Renal cortical epithelial cell (primary cell): ENCODE measurements at regions not wholly inside any gene's neighbourhood (a gene's known extent, or its start where the extent isn't known, plus 50 kb on each side); places are given as distances from the start of the nearest gene placed in this dataset.
"Not testable (repeated sequence)": the region's sequence is repeated elsewhere in the genome, so short reads cannot be mapped to it uniquely, and the experiment has no call there.

Experiments
- DNase-seq: peaks from one replicate; pipeline ENCODE4 v3.0.0-alpha.2; 2011; ENCODE audit warnings: low read depth

DNA sequence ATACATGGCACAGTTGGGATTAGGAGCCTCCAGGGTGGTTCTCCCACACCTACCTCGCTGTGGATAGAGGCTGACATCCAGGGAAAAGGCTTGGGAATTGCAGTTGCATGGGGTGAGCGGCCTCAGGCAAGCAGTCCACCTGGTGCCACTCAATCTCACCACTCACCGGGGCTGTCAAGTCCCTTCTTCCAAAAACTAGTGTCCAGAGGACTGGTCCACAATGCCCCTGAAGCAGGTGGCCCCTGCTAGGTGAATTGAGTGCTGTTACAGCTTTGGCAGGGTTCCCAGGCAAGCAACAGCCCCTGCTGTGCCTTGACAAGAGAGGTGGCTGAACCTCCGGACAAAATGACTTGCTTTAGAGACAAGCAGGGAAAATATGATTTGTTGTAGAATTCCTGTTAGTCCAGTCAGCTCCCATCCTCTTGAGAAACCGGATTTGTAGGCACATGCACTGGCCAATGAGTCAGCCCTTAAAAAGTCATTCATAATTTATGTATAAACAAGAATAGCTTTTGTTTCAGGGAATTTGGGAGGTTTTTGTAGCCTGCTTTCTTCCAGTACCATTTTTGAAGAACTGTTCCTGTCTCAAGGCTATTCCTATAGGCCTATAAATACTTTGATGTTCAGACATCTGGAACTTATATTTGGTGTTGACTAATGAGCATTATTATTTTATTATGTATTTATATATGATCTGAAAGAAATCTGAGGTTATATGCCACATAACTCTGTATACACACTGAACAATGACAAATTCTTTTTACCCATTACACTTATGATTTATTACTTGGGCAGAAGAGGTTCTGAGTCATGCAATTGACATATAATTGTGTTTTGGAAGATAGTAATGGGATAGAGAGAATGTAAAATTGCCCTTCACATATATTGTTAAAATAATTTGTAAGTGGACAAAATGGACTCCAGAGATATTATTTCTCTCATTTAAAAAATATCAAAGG lies 411.1 kb downstream of the ACTL7B start:
- peak; percentile 73 for DNase-seq

DNA sequence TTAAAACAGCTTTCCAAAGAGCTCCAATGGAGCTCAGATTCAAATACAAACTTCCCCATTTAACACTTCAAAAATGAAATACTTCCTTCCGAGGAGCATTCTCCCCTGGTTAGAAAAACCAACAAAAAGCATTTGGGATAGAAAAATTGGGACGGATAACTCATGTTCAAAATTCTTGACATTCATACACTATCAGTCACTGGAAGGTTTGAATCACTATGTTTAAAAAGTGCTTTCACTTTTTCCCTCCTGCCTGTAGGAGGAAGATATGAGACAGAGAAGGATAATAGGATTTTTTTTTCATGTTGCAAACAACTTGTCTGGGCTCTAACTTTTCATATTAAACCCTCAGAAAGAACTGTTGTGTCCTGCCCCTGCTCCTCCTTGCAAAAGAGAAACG lies 412.0 kb downstream of the ACTL7B start:
- DNase-seq, result peak; percentile 16

DNA sequence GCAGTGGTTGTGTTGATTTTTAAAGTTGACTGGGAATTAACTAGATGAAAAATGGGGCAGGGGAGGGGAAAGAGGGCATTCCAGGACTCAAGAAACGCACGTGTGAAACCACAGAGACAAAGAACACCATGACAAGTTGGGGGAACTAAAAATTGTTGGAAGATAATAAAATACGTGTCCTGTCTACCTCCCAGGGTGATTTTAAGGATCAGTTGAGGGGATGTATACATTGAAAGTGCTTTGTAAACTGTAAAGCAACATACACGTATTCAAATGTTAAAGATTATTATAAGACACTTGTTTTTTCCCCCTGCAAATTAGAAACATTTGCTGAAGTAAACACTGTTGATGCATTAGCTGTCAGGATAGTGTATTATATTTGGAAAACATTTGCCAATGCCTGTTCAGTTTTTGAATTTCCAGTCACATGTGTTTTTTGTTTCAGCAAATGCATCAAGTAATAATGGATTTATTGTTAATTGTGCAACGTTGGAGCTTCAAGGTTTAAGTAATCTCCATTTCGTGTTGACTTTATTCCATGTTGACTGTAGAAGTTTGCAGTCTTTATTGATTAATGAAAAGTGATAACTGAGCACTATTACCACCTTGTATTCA lies 412.7 kb downstream of the ACTL7B start:
- no peak for DNase-seq

- DNase-seq, result no peak
These were observed 413.2 kb downstream of the ACTL7B start for GRCh38 chr9:108442627-108443018.

DNA sequence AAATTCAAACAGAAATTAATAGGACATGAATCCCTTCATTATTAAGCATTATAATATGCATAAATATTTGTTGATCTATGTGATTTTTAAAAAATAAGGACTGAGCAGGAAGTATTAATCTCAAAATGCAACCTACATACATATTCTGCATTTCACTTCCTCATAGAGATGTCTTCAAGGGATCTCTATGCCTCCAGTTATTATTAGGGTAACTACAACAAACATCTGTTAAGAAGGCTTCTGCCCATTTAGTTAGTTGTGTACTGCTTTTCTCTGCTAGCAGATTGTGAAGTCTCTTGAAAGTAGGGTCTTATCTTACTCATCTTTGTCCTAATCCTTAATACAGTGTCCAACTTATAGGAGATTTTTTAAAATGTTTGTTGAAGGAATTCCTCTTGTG lies 414.1 kb downstream of the ACTL7B start:
- DNase-seq, result no peak

GRCh38 chr9:108441251-108441650 lies 414.5 kb downstream of the ACTL7B start:
- no peak for DNase-seq

GRCh38 chr9:108439947-108440346 lies 415.8 kb downstream of the ACTL7B start:
- DNase-seq, result peak; percentile 22

- no peak for DNase-seq
These were observed 418.1 kb downstream of the ACTL7B start for GRCh38 chr9:108437656-108438055.

DNA sequence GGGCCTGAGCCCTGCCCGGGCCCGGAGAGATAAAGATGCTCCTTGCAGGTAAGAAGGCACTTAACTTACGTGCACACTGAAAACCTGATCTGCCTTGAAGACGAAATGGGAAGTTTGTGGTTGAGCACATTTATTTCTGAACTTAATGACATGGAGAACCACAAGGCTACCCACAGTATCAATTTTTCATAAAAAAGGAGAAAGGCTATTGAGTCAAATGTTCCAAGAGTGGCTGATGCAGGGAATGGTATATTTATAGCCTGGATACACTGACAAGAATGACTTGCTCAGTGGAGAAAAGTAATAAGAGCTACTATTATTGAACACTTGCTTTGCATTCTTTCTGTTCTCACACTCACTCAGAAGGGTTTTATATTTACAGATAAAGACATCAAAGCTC lies 419.3 kb downstream of the ACTL7B start:
- DNase-seq, result no peak

- DNase-seq, result no peak
These were observed 421.3 kb downstream of the ACTL7B start for GRCh38 chr9:108434502-108434901.

- DNase-seq, result peak; percentile 10
These were observed 421.8 kb downstream of the ACTL7B start for GRCh38 chr9:108434036-108434435.

- no peak for DNase-seq
These were observed 425.1 kb downstream of the ACTL7B start for GRCh38 chr9:108430655-108431054.

DNA sequence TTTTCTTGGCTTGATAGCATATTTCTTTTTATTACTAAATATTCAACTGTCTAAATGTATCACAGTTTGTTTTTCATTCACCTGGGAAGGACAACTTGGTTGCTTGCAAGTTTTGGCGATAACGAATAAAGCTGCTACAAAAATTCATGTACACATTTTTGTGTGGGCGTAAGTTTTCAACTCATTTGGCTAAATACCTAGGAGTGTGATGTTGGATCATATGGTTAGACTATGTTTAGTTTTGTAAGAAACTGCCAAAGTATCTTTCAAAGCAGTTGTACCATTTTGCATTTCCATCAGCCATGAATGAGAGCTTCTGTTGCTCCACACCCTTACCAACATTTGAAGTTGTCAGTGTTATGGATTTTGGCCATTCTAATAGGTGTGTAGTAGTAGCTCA lies 428.0 kb downstream of the ACTL7B start:
- no peak for DNase-seq

DNA sequence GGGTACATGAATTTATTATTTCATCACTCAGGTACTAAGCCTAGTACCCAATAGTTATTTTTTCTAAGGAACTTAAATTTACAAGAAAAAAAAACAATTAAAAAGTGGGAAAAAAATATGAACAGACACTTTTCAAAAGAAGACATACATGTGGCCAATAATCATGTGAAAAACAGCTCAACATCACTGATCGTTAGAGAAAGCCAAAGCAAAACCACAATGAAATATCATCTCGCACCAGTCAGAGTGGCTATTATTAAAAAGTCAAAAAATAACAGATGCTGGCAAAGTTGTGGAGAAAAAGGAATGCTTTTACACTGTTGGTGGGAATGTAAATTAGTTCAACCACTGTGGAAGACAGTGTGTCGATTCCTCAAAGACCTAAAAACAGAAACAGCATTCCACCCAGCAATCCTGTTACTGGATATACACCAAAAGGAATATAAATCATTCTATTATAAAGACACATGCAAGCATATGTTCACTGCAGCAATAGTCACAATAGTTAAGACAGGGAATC lies 429.3 kb downstream of the ACTL7B start:
- DNase-seq, result not testable (repeated sequence)

- no peak for DNase-seq
These were observed 432.4 kb downstream of the ACTL7B start for GRCh38 chr9:108423433-108423832.

GRCh38 chr9:108419379-108419778 lies 436.4 kb downstream of the ACTL7B start:
- no peak for DNase-seq

DNA sequence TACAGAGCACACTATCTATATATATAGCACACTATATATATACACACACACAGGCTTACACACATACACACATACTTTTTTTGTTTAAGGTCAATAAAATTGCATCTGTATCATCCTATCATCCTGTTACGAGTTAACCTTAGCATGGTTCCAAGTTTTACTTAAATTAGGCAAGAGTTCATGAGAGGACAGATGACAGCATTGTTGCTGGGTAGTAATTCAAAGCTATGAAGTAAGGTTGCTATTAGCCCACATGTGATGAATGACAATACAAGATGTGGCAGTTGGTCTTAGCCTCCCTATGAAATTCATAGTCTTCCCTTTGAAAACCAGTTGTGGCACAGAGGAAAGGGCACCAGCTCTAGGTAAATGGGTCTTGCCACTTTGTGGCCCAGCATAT lies 438.1 kb downstream of the ACTL7B start:
- DNase-seq, result no peak

DNA sequence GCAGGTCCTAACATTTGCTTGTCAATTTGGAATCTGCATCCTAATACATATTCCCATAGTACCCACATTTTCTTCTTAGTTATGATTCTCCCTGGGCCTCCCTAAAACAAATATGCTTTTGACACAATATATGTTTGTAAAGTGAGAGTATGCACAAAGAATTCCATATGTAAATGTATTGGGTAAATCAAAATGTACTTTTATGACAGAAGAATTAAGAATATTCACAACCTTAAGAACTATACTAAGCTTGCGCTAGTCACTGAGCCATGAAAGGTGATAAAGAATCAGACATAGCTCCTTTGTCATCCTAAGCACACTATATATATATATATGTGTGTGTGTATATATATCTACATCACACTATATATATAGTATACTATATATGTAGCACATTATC lies 438.5 kb downstream of the ACTL7B start:
- no peak for DNase-seq

- peak; percentile 16 for DNase-seq
These were observed 439.5 kb downstream of the ACTL7B start for GRCh38 chr9:108416324-108416723.

GRCh38 chr9:108413809-108414208 lies 442.0 kb downstream of the ACTL7B start:
- no peak for DNase-seq

DNA sequence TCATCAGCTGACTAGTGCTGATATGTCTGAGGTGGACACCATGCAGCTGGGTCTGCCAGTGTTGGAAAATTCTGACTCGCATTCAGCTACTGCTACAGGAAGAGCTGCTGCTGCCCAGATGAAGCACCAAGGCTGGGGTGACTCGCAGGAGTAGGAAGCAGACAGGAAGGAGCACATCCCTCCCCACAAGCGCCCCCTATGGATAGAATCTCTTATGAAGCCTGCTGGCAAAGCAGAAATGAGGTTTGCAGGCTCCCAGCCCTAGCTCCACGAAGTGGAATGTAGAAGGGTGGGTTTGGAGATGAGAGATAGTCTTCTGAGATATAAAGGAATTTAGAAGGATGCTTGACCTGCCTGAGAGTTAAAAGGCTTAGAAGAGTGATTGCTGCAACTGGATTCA lies 443.0 kb downstream of the ACTL7B start:
- DNase-seq, result no peak

DNA sequence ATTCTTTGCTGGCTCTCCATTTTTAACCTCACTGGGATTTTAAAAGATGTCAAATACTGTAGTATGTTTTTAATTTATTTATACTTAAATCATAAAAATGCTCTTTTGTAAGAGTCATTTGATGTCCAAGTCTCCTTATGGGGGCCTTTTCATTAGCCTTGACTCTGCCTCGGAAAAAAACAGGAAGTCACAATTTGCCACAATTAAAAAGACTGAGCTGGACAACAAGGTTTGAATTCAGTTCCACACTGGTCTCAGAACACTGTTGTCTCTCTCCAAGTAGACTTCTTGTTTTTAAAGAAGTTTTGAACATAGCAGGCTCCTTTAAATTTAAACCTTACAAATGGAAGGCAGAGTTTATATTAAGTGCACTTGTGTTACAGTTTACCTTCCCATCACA lies 444.2 kb downstream of the ACTL7B start:
- DNase-seq, result no peak

- no peak for DNase-seq
These were observed 445.6 kb downstream of the ACTL7B start for GRCh38 chr9:108410161-108410560.
